Lung (tissue), 11 donors: ENCODE measurements at regions not wholly inside any gene's neighbourhood (a gene's known extent, or its start where the extent isn't known, plus 50 kb on each side); places are given as distances from the start of the nearest gene placed in this dataset.

Source experiments
- ATAC-seq: fragments of 200-7000 bp; cut with Tn5 transposase; one replicate; pipeline ENCODE4 v1.9.1; 2020; ENCODE audit warnings: moderate number of reproducible peaks; ENCODE audit not compliant: insufficient read depth, low FRiP score
- DNase-seq, 3 donors: peaks; one replicate each; pipeline ENCODE4 v3.0.0-alpha.2; 2013 to 2017
- H3K27ac ChIP-seq, 2 donors: one replicate each; pipeline ENCODE4 v1.5.1; 2013; ENCODE audit warnings: mild to moderate bottlenecking in 2 of 2, moderate library complexity in 2 of 2, control low read depth in 1 of 2, inconsistent platforms in 1 of 2, low read depth in 1 of 2, low read length in 1 of 2
- H3K27me3 ChIP-seq, 3 donors: one replicate each; pipeline ENCODE4 v1.5.1; 2013; ENCODE audit warnings: low read length in 2 of 3; ENCODE audit not compliant: control insufficient read depth in 3 of 3, insufficient read depth in 3 of 3
- H3K36me3 ChIP-seq, 4 donors: one replicate each; pipeline ENCODE4 v1.5.1; 2013; ENCODE audit warnings: low read length in 4 of 4, mild to moderate bottlenecking in 1 of 4, moderate library complexity in 1 of 4; ENCODE audit not compliant: control insufficient read depth in 4 of 4, insufficient read depth in 4 of 4
- H3K4me1 ChIP-seq, 5 donors: one replicate each; pipeline ENCODE4 v1.5.1; 2013; ENCODE audit warnings: low read length in 5 of 5, mild to moderate bottlenecking in 2 of 5, moderate library complexity in 1 of 5; ENCODE audit not compliant: control insufficient read depth in 5 of 5, insufficient read depth in 5 of 5
- H3K4me3 ChIP-seq: one replicate; pipeline ENCODE4 v1.5.1; 2013; ENCODE audit warnings: mild to moderate bottlenecking, control low read depth, moderate library complexity
- H3K9ac ChIP-seq, 2 donors: one replicate each; pipeline ENCODE4 v1.5.1; 2013; ENCODE audit warnings: low read length in 2 of 2, control low read depth in 1 of 2; ENCODE audit not compliant: insufficient read depth in 1 of 2
- H3K9me3 ChIP-seq, 4 donors: one replicate each; pipeline ENCODE4 v1.5.1; 2013; ENCODE audit warnings: low read length in 3 of 4, mild to moderate bottlenecking in 1 of 4, moderate library complexity in 1 of 4; ENCODE audit not compliant: control insufficient read depth in 4 of 4, insufficient read depth in 3 of 4
- CTCF ChIP-seq: IDR thresholded peaks from 2 replicates; pipeline ENCODE4 v1.5.1; 2012; ENCODE audit warnings: mild to moderate bottlenecking; ENCODE audit errors: control extremely low read depth, extremely low read depth
- WGBS, 2 donors: extraction: QIAGEN DNeasy Blood & Tissue Kit; methylation state at CpG; one replicate each; pipeline ENCODE4 v1.1.7; 2013; 5-methylcytosine and 5-hydroxymethylcytosine counted together
- donor health status: control.
- donor health status: control.
- donor health status: Bipolar disorder and iron deficiency.
- donor health status: healthy.
- donor health status: DM: yes; HTN: yes; CAD: no.

GRCh38 chr3:145219355-145220235 is 941.4 kb downstream of the PLOD2 start:
- Histone ChIP-seq H3K4me1 (peaks cover 0 to 12% (median 0%) of the 10 kb centered on the region in 5 donors), H3K9me3 (no peaks in the 10 kb centered on the region), H3K27ac (no peak overlapping the region), H3K9ac (no peak overlapping the region), H3K4me3 (no peak overlapping the region), H3K27me3 (no peaks in the 10 kb centered on the region), H3K36me3 (no peaks in the 10 kb centered on the region)
- 46 to 49% methylated on average over 5 of the region's 5 CpGs for WGBS, 2 donors
- DNase-seq, result peak in 2 of 3 donors; percentile 59 to 61
- TF ChIP-seq CTCF, result no peak
- no peak for ATAC-seq

- no peak for ATAC-seq
- H3K27ac ChIP-seq, result no peak overlapping the region
- DNase-seq, result no peak
- H3K4me3 ChIP-seq, result no peak overlapping the region
- H3K27me3 ChIP-seq, result no peaks in the 10 kb centered on the region
- 86 to 88% methylated on average over 1 of the region's 1 CpG for WGBS, 2 donors
- peaks cover 0 to 2% (median 0%) of the 10 kb centered on the region in 5 donors for H3K4me1 ChIP-seq
- TF ChIP-seq CTCF, result no peak
- H3K9ac ChIP-seq, result no peak overlapping the region
- H3K36me3 ChIP-seq, result no peaks in the 10 kb centered on the region
- H3K9me3 ChIP-seq, result no peaks in the 10 kb centered on the region
These were observed 936.1 kb downstream of the PLOD2 start for GRCh38 chr3:145224886-145225285.

GRCh38 chr3:145243875-145244274 is 917.1 kb downstream of the PLOD2 start:
- no peaks in the 10 kb centered on the region for H3K27me3 ChIP-seq
- H3K9ac ChIP-seq, result no peak overlapping the region
- no peaks in the 10 kb centered on the region for H3K36me3 ChIP-seq
- no peaks in the 10 kb centered on the region for H3K4me1 ChIP-seq
- H3K27ac ChIP-seq, result no peak overlapping the region
- ATAC-seq (no peak), DNase-seq (no peak)
- H3K4me3 ChIP-seq, result no peak overlapping the region
- peaks cover 0 to 12% (median 2%) of the 10 kb centered on the region in 4 donors for H3K9me3 ChIP-seq
- TF ChIP-seq CTCF, result no peak
